ENCODE measurements at regions not wholly inside any gene's neighbourhood (a gene's known extent, or its start where the extent isn't known, plus 50 kb on each side); places are given as distances from the start of the nearest gene placed in this dataset.
"Not testable (repeated sequence)": the region's sequence is repeated elsewhere in the genome, so short reads cannot be mapped to it uniquely, and the experiment has no call there.

DNA sequence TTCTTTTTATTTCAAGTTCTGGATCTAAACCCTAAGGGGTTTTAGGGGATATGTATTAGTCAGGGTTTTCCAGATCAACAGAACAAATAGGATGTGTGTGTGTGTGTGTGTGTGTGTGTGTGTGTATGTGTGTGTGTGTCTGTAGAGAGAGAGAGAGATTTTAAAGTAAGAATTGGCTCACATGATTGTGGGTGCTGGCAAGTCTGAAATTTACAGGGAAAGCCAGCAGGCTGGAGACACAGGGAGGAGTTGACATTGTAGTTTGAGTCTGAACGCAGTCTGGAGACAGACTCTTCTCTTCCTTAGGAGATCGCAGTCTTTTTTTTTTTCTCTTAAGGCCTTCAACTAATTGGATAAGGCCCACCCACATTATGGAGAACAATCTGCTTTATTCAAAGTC, 428.8 kb upstream of the TBL1XR1 start:
- DNase-seq (ENCODE audit: low spot score): no peak

- DNase-seq (ENCODE audit: low spot score): not testable (repeated sequence)
Observed at GRCh38 chr3:177628095-177628719, 430.9 kb upstream of the TBL1XR1 start.

- DNase-seq (ENCODE audit: low spot score): no peak
Observed at GRCh38 chr3:177629276-177629675, 432.0 kb upstream of the TBL1XR1 start.

DNA sequence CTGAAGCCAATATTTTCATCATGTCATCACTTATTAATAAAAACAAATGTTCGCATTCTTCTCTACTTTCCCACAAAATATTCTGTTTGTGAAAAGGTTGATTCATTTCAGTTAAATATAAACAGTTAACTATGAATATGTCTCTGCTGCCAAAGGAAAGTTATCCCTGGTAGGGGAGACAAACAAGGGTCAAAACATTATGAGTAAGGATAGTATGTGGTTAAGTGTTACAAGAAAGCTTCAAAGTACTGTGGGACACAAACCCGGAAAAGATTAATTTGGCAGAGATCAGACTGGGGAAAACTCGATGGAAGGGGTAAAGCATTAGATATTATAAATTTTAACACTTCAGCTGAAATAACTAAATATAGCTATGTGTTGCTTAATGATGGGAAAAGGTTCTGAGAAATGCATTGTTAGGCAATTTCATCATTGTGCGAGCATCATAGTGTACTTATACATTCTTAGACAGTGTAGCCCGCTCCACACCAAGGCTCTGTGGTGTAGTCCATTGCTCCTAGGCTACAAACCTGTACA, 436.5 kb upstream of the TBL1XR1 start:
- DNase-seq (ENCODE audit: low spot score): no peak

- not testable (repeated sequence) for DNase-seq (ENCODE audit: low spot score)
Observed at GRCh38 chr3:177635601-177636106, 438.4 kb upstream of the TBL1XR1 start.

GRCh38 chr3:177640319-177640965, 443.2 kb upstream of the TBL1XR1 start:
- DNase-seq (ENCODE audit: low spot score): no peak

DNA sequence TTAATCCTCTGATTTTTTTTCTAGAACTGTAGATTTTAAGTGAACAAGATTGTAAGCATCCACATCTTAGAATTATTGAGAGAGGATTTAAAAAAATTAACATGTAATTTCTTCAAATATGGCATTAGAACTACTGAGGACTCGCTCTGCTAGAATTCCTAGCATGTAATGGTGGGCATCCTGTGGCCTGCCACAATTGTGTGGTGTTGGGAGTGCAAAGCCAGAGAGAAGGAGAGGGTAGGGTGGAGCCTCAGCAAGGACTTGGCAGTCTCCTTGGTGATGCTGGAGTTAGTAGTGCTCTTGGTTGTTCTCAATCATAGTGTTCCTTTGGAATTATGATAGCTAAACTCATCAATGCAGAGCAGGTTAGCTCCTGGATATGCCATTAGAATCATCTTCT, 443.9 kb upstream of the TBL1XR1 start:
- DNase-seq (ENCODE audit: low spot score): no peak

GRCh38 chr3:177642042-177642803, 444.9 kb upstream of the TBL1XR1 start:
- DNase-seq (ENCODE audit: low spot score): no peak

GRCh38 chr3:177642804-177643125, 445.5 kb upstream of the TBL1XR1 start:
- DNase-seq (ENCODE audit: low spot score): no peak

DNA sequence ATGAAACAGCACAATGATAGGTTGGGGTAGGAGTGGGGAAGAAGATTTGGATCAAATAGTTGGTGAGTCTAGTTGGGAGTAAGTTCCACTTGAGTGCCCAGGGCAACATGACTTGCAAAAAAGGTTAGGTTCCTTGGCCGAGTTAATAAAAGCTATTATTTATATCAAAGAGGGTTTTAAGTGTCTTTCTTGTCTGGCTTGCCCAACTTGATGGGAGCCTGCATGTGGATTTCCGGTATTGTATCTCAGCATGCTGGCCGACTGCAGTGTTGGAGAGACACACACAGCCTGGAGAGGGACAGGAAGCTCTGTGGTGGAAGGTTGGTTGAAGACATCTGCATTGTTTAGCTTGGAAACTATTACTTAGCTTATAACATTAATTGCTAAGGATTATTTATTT, 449.5 kb upstream of the TBL1XR1 start:
- no peak for DNase-seq (ENCODE audit: low spot score)

DNA sequence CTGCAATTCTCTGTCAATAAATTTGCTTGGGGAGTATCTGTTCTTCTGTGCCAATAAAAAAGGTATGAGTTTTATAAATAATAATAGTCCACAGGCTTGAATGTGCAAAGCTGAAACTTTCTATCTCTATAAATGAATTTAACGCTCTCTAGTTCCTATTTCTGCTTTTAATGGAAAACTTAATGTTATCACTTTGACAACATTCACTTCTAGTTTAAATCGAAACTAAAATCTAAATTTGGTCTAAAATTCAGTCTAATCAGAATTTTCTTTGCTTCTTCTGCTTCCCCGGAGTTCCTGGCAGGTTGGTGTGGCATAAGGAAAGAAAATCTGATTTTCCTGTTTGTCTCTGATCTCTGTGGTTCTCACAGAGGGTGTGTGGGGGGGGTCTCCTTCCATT, 450.1 kb upstream of the TBL1XR1 start:
- no peak for DNase-seq (ENCODE audit: low spot score)

DNA sequence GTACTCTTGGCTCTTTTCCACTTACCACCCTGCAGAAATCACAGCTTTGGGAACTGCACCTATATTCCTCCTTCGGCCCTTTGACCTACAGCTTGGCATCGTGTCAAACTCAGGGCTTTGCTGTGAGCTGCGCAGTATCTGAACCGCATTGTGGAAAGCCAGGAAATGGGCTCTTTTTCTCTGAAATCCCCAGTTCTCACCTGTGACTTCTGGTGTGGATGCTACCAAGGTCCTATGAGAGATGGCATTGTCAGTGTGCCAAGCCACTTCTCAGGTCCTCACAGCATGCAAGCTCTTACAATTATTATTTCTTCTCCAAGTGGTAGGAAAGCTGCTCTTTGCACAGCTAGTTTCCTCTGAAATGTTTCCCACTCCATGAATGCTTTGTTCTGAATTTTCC, 450.6 kb upstream of the TBL1XR1 start:
- DNase-seq (ENCODE audit: low spot score): no peak

DNA sequence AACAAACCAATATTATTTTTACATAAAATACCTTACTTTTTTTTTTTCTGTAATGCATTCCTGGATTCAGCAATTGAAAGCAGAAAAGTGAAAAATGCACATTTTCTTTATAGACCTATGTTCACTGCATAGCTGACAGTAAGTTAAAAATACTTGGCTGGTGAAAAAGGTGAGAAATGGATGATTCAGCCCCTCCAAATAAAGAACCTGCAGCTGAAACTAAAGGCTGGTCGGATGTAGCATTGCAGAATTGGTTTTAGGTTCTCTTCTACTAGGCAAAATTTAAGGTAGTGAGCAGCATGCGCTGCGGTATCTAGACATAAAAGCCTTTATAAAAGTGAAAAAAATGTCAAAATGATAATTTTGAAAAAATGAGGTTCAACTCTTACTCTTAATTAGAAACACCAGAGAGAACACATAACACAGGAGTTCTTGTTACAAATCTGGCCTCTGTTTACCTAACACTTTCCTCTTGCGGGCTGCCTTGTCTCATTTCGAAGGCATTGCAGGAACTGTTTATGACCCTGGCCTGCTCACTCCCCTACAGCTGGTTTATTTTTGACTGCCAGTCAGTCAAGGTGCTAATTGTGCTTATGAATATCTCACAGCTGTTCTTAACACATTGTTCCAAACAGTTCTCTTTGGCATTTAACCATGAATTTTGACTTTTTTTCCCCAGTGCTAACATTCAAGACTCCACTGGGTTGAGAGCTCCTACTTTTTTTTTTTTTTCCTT, 455.4 kb upstream of the TBL1XR1 start:
- no peak for DNase-seq (ENCODE audit: low spot score)

DNA sequence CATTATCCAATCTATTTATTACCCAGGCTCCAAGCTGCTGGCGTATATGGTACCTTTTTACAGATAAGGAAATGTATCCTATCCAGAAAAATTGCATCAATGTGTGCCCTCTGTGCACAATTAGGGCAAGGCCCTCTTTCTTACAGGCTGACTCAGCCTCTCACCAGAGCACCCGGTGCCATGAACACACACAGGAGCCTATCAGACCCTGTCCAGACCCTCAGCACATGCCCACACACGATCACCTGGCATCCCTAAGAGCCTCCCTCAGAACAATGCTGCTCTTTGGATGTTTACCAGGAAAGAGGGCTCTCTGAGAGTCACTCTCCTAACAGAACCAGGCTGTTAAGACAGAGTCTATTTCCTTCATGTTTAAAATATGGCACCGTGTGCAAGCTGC, 460.0 kb upstream of the TBL1XR1 start:
- DNase-seq (ENCODE audit: low spot score): no peak

- DNase-seq (ENCODE audit: low spot score): no peak
Observed at GRCh38 chr3:177658354-177658753, 461.1 kb upstream of the TBL1XR1 start.

GRCh38 chr3:177664380-177665103, 467.3 kb upstream of the TBL1XR1 start:
- DNase-seq (ENCODE audit: low spot score): not testable (repeated sequence)

GRCh38 chr3:177665122-177665808, 468.0 kb upstream of the TBL1XR1 start:
- DNase-seq (ENCODE audit: low spot score): no peak

DNA sequence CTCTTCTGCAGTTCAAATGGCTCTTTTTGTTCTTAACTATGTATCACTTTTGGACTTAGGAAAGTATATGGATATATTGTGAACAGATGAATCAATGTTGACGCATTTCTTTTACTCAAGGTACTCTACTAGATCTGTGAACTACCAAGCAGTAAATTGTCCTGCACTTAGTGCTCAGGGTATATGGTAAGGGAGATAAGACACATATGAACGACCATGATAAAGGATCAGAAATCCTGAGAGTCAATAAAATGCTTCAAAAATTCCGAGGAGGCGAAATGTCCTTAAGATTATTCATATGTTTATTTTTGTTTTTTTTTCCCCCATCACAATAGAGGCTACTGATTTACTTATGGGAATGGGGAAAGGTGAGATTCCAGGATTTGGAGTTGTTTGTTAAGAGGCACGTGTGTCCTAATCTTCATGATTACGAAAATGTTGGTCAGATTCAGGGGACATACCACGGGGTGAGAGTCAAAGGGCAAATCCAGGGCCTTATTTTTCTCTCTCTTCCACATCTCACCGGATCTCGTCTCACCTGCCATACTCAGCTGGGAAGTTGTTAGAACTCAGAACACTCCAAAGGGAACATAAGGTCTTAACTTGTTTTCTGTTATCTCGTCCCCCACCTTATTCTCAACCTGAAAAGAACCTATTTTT, 475.1 kb upstream of the TBL1XR1 start:
- DNase-seq (ENCODE audit: low spot score): no peak

DNA sequence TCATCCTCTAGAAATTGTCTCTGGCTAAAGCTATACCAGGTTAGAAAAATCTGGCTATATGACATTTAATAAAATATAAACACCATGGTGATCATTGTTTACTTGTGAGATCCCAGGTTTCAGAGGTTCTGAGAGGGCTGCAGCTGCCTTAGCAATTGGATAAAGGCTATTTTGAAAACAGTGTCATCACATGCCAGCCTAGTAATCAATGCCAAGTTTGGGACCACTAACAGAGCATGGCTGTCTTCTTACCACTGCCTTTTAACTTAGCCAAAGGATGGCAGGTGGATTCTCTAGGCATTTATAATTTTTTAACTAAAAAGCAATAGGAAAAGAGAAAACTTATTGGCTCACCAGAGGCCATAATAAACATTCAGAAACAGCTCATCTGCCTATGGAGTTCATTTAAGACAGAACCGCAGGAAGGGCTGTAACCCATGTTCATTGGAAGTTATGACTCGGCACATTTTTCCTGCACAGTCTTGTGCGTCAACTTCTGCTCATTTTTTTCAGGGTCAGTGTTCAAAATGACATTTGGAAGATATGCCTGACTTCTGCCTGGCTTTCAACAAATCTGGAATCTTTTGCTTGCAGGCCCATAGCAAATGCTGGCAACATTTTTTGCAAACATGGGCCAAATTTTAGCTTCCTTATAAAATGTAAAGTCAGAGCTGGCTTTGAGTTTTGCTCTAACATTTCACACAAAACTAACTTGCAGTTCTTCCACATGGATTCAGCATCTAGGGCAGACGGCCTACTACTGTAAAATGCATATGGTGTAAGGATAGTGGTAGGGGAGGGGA, 476.0 kb upstream of the TBL1XR1 start:
- no peak for DNase-seq (ENCODE audit: low spot score)

- no peak for DNase-seq (ENCODE audit: low spot score)
Observed at GRCh38 chr3:177674186-177674585, 476.9 kb upstream of the TBL1XR1 start.

All from left forelimb (tissue), 1 donor.